ENCODE measurements at regions not wholly inside any gene's neighbourhood (a gene's known extent, or its start where the extent isn't known, plus 50 kb on each side); places are given as distances from the start of the nearest gene placed in this dataset.

DNA sequence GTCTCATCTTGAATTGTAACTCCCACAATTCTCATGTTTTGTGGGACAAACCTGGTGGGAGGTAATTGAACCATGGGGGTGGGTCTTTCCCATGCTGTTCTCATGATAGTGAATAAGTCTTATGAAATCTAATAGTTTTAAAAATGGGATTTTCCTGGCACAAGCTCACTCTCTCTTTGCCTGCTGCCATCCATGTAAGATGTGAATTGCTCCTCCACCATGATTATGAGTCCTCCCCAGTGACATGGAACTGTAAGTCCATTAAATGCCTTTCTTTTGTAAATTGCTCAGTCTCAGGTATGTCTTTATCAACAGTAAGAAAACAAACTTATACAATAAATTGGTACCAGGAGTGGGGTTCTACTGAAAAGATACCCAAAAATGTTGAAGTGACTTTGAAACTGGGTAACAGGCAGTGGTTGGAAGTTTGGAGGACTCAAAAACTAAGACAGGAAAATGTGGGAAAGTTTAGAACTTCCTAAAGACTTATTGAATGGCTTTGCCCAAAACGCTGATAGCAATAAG, 601.4 kb downstream of the ZEB2 start:
- TF ChIP-seq, protein P1, sequence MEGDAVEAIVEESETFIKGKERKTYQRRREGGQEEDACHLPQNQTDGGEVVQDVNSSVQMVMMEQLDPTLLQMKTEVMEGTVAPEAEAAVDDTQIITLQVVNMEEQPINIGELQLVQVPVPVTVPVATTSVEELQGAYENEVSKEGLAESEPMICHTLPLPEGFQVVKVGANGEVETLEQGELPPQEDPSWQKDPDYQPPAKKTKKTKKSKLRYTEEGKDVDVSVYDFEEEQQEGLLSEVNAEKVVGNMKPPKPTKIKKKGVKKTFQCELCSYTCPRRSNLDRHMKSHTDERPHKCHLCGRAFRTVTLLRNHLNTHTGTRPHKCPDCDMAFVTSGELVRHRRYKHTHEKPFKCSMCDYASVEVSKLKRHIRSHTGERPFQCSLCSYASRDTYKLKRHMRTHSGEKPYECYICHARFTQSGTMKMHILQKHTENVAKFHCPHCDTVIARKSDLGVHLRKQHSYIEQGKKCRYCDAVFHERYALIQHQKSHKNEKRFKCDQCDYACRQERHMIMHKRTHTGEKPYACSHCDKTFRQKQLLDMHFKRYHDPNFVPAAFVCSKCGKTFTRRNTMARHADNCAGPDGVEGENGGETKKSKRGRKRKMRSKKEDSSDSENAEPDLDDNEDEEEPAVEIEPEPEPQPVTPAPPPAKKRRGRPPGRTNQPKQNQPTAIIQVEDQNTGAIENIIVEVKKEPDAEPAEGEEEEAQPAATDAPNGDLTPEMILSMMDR (conservative IDR thresholded peaks at IDR 0.05), result no peak
- no peak for TF ChIP-seq ZFX (IDR thresholded peaks at IDR 0.05)

DNA sequence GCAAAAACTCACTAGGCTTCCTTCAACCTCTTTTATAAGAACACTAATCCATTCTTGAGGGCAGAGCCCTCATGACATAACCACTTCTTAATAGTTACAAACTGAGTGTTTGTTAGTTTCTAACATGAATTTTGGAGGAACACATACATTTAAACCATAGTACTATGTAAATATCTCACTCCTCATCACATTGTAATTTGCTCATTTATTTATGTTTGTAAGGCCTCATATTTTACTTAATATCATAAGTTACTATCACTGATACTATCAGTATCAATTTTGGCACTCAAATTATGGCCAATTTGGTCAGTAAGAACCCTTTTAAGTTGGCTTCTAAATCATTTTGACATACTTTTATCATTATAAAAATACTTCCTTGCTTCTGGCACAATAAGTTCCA, 603.1 kb downstream of the ZEB2 start:
- no peak overlapping the region for H3K27ac ChIP-seq
- TF ChIP-seq, protein P1 (conservative IDR thresholded peaks at IDR 0.05), result no peak
- no peak for TF ChIP-seq ZFX (IDR thresholded peaks at IDR 0.05)

More for the DNA sequence above, 601.4 kb downstream of the ZEB2 start:
- H3K27ac ChIP-seq, result no peak overlapping the region

- no peak overlapping the region for H3K27ac ChIP-seq
- TF ChIP-seq, protein P1 (conservative IDR thresholded peaks at IDR 0.05), result no peak
- no peak for TF ChIP-seq ZFX (IDR thresholded peaks at IDR 0.05)
These were observed 610.2 kb downstream of the ZEB2 start for GRCh38 chr2:143909577-143910353.

DNA sequence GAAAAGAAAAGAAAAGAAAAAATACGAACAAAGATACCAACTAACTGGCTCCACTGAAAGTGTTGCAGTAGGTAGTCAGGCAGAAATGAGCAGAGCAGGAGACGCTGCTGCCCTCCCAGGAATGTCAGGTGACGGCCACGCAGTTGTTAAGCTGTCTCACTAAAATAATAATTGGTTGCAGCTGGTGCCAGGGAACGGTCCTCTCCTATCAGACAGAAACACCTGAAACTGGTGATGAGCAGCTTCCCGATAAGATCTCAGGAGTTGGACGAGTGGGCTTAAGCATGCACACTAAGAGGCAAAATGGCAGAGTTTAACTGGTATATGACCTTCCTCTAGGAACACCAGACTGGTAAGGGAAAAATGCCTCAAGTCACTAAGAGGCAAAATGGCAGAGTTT, 611.1 kb downstream of the ZEB2 start:
- TF ChIP-seq, protein P1 (conservative IDR thresholded peaks at IDR 0.05), result no peak
- TF ChIP-seq ZFX (IDR thresholded peaks at IDR 0.05), result no peak

DNA sequence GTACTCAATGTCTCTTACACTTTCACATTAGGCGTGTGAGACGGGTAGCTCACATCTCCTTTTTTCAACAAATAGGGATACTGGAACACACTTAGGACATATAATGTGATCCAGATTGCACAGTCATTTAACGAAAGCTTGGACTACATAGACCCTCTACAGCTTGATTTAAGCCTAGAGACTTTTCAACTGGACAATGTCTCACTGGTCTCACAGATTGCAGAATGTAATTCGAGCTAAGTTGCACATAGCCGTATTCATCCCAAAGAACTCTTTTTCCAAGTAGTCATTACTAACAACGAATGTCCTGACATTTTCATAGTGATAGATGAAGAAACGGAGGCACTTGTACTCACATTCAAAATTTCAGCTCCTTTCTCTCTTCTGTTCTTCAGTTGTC, 612.1 kb downstream of the ZEB2 start:
- TF ChIP-seq, protein P1 (conservative IDR thresholded peaks at IDR 0.05), result no peak
- TF ChIP-seq ZFX (IDR thresholded peaks at IDR 0.05), result no peak
- H3K27ac ChIP-seq, result no peak overlapping the region

More for the DNA sequence above, 611.1 kb downstream of the ZEB2 start:
- no peak overlapping the region for H3K27ac ChIP-seq

- H3K27ac ChIP-seq, result no peak overlapping the region
- no peak for TF ChIP-seq ZFX (IDR thresholded peaks at IDR 0.05)
- TF ChIP-seq, protein P1 (conservative IDR thresholded peaks at IDR 0.05), result no peak
These were observed 613.1 kb downstream of the ZEB2 start for GRCh38 chr2:143906850-143907249.

DNA sequence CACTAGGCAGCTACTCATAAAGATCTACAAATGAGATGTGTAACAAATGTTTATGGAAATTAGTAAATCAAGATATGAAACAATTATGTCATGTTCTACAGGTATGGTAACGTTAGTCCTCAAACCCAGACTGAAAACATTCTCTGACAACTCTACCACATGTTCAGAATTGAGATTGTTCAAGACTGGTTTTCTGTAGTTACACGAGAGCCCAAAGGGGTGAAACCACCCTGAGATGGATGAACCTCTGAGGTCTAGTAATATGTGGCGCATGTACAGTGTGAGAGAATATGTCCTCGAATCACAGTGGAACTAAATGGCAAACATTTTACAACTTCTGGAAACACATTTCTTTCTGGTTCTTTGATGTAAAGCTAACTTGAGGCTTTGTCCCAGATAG, 614.3 kb downstream of the ZEB2 start:
- TF ChIP-seq, protein P1 (conservative IDR thresholded peaks at IDR 0.05), result no peak
- TF ChIP-seq ZFX (IDR thresholded peaks at IDR 0.05), result no peak

More for the DNA sequence above, 614.3 kb downstream of the ZEB2 start:
- H3K27ac ChIP-seq, result no peak overlapping the region

Measured in C4-2B (cell line).